GM19023 (cell line): ENCODE measurements at regions not wholly inside any gene's neighbourhood (a gene's known extent, or its start where the extent isn't known, plus 50 kb on each side); places are given as distances from the start of the nearest gene placed in this dataset.
"Not testable (repeated sequence)": the region's sequence is repeated elsewhere in the genome, so short reads cannot be mapped to it uniquely, and the experiment has no call there.

Experiments
- ATAC-seq: cut with Tn5 transposase; IDR thresholded peaks from one replicate; pipeline ENCODE4 v1.9.1; 2021; ENCODE audit warnings: mild to moderate bottlenecking, moderate library complexity; ENCODE audit not compliant: unreplicated experiment

GRCh38 chr3:3476669-3477068, 297.2 kb upstream of the CRBN start:
- no peak for ATAC-seq

- ATAC-seq, result no peak
These were observed 289.1 kb upstream of the CRBN start for GRCh38 chr3:3468596-3468995.

DNA sequence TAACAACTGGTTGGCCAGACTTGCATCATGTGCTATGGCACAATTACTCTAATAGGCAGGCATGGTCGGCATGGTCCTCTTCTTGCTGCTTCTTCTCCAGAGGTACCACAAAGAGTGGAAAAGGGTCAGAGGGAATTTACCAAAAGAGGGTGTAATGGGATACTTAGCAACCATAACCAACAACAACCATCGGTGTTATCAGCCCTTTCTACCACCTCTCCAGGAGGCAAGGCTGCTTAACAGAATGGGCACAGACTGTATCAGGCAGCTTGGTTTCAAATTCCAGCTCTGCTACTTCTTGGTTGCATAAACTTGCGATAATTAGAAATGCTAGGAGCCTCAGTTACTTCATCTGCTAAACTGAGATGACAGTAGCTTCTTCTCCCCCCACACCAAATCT, 284.6 kb upstream of the CRBN start:
- ATAC-seq, result no peak

- ATAC-seq, result no peak
These were observed 281.8 kb upstream of the CRBN start for GRCh38 chr3:3461317-3461716.

DNA sequence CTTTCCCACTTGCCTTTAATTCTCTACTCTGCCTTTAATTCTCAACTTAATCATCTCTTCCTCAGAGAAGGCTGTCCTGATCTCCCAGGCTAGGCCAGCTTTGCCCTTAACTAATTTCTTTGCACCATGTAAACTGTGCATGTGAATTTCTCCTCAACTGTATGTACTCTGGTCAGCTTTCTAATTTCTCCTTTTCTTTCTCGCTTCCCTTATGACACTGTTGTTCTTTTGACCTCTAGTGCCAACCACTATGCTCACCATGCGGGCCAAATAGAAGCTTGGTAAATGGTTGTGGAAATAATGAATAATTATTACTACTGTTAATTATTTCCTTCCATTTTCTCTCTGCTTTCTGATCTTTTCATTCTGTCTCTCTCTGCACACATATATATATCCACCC, 269.0 kb upstream of the CRBN start:
- ATAC-seq, result no peak

GRCh38 chr3:3447641-3448040, 268.1 kb upstream of the CRBN start:
- no peak for ATAC-seq

DNA sequence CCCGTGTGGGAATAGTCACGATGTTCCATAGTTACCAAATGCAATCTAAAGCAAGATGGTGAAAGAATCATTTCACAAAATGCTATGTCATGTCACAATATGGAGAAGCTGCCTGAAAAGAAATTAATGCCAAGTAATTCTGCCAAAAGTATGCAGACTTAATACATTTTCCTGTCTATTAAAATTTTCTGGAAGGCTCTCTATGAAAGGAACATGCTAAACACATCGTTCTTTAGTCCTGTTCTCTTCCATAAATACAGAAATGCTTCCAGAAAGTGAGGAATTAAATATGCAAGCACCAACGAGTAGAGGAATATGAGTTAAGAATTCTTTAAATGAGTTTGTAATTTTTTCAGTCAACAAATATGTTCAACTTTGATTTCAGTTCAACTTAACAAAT, 266.8 kb upstream of the CRBN start:
- no peak for ATAC-seq

DNA sequence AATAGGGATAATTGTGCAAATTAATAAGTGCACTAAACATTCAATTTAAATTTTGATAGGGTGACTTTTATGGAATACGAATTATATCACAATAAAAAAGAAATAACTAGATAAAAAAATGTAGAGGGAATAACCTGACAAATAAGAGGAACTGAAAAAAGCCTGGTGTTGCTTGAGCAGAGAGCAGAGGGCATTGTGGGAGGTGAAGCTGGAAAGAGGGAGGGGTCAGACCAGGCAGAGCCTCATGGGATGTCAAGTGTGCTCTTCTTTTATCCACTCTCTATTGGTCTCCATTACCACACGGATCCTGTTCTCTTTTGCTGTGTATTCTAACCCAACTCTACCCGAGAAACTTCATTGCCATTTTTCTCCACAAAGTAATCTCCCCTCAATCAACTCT, 264.0 kb upstream of the CRBN start:
- ATAC-seq, result no peak

GRCh38 chr3:3433711-3434110, 254.2 kb upstream of the CRBN start:
- no peak for ATAC-seq

GRCh38 chr3:3429841-3430240, 250.3 kb upstream of the CRBN start:
- ATAC-seq, result no peak

DNA sequence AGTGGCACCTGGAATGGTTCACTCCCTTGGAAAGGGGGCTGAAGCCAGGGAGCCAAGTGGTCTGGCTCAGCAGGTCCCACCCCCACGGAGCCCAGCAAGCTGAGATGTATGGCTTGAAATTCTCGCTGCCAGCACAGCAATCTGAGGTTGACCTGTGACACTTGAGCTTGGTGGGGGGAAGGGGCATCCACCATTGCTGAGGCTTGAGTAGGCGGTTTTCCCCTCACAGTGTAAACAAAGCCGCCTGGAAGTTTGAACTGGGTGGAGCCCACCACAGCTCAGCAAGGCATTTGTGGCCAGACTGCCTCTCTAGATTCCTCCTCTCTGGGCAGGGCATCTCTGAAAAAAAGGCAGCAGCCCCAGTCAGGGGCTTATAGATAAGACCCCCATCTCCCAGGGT, 228.2 kb upstream of the CRBN start:
- not testable (repeated sequence) for ATAC-seq

- no peak for ATAC-seq
These were observed 225.6 kb upstream of the CRBN start for GRCh38 chr3:3405131-3405530.

- no peak for ATAC-seq
These were observed 224.2 kb upstream of the CRBN start for GRCh38 chr3:3403700-3404099.

DNA sequence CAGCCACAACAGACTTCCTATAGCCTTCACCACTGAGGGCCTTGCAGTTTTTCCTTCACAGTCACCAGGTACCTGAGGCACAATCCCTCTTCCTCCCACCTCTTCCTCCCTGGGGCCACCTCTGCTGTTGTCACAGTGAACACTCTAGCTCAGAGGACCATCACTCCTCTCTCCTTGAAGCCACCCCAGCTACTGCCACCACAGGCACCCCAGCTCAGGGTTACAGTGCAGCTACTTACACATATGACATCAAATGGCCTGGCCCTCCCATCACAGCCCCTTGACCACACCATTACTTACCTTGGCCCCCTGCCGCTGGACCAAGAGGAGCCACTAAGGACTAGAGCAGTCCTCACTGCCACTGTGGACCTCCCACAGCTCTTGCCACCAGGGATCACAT, 213.5 kb upstream of the CRBN start:
- ATAC-seq, result no peak

- ATAC-seq, result no peak
These were observed 204.0 kb upstream of the CRBN start for GRCh38 chr3:3383461-3383860.

GRCh38 chr3:3372210-3372777, 192.8 kb upstream of the CRBN start:
- no peak for ATAC-seq

GRCh38 chr3:3368306-3368705, 188.8 kb upstream of the CRBN start:
- no peak for ATAC-seq

GRCh38 chr3:3366386-3366785, 186.9 kb upstream of the CRBN start:
- no peak for ATAC-seq

DNA sequence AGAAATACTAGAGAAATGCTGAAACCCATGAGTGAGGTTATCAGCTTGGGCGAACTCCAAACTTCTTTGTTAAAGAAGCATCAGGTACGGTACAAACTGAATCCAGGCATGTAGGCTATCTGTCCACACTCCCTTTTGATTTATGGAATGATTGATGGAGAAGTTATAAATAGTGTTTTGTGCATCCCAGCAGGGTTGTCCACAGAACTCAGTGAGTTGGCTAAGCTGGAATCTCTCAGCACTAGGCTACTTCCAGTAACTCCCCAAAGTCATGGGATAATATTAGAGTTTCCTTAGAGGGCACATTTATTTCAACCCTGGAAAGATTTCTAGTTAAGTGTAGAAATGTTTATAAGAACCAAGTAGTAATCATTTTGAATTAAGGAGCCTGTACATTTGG, 186.2 kb upstream of the CRBN start:
- ATAC-seq, result no peak

- no peak for ATAC-seq
These were observed 177.4 kb upstream of the CRBN start for GRCh38 chr3:3356846-3357245.

DNA sequence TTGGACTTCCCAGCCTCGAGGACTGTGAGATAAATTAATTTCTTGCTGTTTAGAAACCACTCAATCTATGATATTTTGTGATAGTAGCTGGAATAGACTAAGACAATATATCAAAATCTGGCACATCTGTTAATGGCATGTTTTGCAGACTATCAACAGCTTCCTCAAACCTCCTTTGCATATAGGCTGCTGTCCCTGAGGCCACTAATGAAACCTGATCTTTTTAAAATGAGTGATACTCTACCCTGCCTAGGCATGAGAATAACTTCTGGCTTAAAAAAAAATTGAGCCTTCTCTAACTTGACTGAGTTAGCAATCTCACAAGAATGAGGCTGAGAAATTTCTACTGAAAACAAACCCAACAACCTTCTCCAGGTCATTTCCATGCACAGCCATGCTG, 176.0 kb upstream of the CRBN start:
- no peak for ATAC-seq

DNA sequence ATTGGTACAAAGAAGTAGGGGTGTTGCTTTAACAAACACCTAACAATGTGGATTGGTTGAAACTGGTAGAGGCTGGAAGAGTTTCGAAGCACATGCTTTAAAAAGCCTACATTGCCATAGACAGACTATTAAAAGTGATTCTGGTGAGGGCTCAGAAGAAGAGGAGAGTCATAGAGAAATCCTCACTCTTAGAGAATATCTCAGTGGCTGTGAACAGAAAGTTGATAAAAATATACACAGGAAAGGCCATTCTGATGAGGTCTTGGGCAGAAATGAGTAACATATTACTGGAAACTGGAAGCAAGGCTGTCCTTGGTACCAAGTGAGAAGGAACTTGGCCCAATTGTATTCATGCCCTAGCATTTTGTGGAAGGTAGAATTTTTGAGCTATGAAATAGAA, 173.7 kb upstream of the CRBN start:
- peak; percentile 68 for ATAC-seq

DNA sequence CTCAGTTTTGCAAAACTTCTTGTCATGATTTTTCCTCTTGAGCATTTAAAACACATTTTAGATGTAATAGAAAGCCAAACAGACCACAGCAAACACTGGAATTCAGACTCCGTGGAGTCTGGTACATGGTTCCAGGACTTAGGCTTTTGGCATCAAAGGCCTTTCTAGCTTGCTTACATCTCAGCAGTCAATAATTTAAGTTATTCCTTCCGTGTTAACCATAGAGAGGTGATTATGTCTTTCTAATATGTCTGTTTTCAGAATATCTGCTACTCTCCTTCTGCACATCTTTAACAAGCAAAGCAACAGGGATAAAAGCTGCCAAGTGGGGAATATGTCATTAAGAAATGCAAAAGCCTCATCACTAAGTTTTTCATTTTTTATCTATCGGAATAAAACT, 171.7 kb upstream of the CRBN start:
- no peak for ATAC-seq

GRCh38 chr3:3347056-3347455, 167.6 kb upstream of the CRBN start:
- ATAC-seq, result not testable (repeated sequence)
